Activated CD4-positive, alpha-beta T cell treated with anti-CD3 and anti-CD28 coated beads, Interleukin-2, amount 50 U/mL, for 1 hour (primary cell): ENCODE measurements at regions not wholly inside any gene's neighbourhood (a gene's known extent, or its start where the extent isn't known, plus 50 kb on each side); places are given as distances from the start of the nearest gene placed in this dataset.
"Not testable (repeated sequence)": the region's sequence is repeated elsewhere in the genome, so short reads cannot be mapped to it uniquely, and the experiment has no call there.

ENCODE experiments used
- DNase-seq: peaks from one replicate; pipeline ENCODE4 v3.0.0-alpha.2; 2020

DNA sequence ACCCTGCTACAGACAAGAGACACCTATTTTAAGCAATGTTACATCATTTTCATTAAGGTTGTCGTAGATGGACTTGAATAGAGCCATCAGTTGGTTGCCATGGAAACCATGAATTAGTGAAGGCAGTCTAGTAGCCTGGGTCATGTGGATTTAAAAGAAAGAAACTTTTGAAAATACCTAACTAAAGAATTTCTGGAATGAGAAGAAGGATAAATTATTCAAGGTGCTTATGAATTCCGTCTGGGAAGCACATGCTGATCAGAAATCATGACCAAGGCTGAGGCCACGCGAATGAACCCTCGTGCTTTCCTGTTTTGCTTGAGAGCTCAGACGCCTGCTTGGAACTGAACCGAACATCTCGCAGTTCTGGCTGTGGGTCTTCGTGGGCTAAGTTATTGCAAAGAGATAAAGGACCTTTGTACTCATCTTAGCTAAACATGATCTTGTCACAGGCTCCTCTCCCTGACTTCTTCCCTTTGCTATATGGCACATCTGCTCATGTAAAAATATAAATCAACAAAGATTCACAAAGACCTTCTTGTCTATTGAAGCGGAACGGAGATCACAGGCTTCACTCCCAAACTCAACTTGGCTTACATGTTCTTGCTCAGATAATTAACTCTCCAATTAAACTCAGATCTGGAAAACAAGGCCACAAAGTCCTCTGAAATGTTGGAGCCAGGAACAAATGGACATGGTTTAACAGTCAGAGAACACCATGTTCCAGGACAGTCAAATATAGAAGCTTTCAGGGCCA lies 140.2 kb downstream of the NUFIP1 start:
- no peak for DNase-seq

DNA sequence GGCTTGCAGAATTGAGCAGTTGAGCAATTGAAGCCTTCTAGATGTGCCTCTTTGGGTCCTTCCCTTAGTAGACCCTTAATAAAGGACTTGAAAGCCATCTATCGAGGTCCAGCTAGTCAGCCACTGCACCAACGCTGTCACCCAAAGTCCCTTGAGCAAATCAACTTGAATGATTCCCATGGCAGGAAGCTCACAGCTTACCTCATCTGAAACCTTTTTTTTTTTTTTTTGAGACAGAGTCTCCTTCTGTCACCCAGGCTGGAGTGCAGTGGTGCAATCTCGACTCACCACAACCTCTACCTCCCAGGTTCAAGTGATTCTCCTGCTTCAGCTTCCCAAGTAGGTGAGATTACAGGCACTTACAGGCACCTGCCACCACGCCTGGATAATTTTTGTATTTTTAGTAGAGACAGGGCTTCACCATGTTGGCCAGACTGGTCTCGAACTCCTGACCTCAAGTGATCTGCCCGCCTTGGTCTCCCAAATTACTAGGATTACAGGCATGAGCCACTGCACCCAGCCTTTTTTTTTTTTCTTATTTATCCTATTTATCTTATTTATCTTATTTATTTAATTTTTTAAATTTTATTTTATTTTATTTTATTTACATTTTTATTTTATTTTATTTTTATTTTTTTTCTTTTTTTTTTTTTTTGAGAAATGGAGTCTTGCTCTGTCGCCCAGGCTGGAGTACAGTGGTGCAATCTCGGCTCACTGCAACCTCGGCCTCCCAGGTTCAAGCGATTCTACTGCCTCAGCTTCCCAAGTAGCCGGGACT lies 143.8 kb downstream of the NUFIP1 start:
- DNase-seq, result not testable (repeated sequence)

DNA sequence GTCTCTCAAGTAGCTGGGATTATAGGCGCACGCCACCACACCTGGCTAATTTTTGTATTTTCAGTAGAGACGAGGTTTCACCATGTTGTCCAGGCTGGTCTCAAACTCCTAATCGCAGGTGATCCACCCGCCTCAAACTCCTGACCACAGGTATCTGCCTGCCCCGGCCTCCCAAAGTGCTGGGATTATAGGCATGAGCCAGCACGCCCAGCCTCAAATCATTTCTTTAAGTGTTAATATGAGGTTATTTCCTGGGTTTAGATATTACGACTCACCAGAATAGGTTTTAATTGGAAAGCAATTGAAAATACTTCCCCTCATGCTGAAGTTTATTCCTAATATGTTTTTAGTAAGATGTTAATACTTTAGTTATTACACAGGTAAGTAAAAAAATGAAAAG lies 144.5 kb downstream of the NUFIP1 start:
- DNase-seq, result no peak

DNA sequence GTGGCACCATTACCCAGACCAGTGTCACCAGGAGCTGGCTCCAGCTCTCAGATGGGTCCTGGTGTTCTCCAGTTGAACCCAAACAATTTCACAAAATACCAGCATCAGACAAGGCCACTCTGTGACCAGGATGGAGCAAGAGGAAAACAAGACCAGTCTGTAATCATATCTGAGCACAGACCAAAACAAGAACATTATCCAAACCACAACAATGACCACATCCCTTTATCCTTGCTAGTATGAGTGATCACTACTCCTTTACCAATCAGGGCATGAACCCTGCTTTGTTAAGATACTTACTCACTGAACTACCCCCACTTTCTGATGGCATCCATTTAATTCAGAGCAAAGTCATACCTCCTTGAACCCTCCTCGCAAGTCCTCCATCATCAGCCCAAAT lies 145.9 kb downstream of the NUFIP1 start:
- DNase-seq, result no peak

DNA sequence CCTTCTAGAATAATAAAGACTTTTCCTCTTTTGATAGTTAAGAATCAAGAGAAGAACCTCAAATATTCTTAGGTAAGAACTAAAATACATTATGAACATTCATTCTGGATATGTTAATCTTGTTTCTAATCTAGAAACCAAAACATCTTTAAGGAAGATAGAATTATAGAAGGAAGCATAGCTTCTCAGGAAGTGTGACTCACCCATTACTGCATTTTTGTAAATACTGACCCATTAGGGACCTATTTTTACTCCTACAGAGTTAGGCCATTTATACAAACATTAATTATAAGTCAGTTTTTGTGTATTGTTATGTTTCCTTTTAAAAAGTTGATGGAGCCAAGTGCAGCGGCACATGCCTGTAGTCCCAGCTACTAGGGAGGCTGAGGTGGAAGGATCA lies 147.1 kb downstream of the NUFIP1 start:
- no peak for DNase-seq

DNA sequence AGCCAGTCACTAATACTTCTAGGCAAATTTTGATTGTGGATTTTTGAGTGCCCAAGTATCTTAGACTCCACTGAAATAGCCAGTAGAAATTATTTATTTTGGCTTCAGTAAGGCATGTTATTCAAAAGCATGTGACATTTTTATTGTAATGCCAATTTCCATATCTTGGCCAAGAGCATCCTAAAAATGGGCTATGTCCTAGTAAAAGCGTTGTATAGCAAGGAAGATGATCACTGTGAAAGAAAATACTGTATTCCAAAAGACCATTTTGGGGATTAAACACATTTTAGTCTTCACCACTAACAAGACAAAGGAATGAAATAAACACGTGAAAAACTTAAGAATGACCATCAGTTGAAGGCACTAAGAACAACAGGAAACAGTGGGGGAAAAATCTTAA lies 149.1 kb downstream of the NUFIP1 start:
- DNase-seq, result no peak

DNA sequence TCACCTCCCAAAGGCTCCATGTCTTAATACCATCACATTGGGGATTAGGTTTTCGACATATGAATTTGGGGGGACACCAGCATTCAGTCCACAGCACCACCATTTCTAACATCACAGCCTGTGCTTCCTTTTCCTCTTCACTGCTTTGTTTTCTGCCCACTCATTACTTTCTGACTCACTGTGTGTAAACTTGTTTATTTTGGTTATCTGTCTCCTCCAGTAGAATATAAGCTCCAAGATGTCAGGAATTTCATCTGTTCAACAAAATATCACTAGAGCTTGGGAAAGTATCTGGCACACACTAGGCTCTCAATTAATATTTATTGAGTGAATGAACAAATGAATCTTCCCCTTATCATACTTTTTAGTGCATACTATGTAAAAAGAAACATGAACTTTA lies 152.0 kb downstream of the NUFIP1 start:
- DNase-seq, result no peak

DNA sequence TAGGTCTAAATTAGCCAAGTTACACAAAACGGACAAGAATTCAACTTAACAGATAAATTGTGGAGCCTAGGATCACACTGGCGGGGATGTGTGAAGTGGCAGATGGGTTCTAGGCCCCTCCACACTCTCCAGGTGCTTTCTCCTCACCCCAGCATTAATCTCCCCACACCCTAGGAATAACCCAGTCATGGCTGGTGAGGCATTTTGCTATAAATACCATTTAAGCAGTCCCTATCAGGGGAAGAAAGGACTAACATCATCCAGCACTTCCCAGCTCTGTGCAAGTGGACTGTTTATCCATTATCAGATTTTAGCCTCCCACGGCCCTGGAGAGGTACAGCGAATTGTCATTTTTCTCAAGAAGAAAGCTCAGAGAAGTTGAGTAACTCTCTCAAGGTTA lies 154.9 kb downstream of the NUFIP1 start:
- no peak for DNase-seq

DNA sequence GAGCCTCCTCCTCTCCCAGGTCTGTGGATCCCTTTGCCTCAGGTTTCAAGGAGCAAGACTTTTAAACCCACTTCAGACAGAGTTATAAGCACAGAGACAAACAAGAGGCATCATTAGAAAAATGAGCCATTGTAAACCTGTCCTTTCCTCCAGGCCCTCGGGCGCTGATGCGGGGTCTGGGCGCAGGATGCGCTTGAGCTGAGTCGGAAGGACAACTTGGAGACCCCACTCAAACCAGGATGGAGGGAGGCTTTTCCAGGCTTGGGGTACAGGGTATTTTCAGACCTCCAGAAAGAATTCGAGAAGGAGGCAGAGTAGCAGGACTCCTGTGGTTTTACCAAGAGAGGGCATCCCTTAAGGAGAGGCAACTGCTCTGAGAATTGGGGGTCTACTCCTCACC lies 155.6 kb downstream of the NUFIP1 start:
- no peak for DNase-seq

DNA sequence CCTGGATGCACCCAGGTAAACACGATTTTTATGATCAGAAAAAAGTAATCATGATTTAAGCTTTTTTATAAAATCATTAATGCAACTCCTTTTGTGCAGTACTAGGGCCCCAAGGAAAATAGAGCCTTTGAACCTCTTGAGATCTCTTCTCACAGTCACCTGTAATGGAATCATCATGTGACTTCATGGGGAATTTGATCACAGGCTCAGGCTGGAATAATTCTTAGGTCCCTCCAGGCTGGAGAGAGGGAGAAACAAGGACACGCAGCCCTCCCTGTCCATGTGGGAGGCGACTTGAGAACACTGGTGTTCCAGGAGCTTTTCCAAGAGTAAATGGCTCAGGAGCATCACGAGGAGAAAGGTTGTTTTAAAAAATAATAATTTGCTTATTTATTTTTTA lies 156.1 kb downstream of the NUFIP1 start:
- DNase-seq, result no peak

DNA sequence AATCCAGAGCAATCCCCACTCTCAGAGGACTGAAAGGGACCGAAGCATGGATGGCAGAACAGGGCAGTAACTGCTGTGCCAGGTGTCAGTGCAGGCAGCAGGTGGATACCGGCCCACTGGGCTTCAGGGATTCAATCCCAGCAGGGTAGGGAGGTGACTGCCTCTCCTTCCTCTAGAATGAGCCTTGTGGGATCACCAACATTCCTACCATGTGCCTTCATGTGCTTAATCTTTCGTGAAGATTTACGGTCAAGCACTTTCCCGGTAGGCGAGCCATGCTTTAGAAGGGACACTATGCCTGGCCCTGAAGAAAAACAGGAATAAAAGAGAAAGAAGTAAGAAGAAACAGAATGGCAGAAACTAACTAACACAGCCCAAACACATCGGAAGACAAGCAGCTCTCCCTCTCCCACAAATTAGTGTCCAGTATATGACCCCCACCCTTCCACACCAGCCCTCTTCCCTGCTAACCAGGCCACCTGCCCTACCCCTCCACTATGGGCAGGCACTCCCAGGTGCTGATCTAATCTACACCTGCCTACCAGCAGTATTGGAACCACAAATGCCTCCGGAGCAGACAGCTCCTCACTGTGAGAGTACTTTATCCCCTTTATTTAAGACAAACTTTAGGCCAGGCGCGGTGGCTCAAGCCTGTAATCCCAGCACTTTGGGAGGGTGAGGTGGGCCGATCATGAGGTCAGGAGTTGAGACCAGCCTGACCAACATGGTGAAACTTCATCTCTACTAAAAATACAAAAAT lies 162.5 kb downstream of the NUFIP1 start:
- DNase-seq, result no peak

DNA sequence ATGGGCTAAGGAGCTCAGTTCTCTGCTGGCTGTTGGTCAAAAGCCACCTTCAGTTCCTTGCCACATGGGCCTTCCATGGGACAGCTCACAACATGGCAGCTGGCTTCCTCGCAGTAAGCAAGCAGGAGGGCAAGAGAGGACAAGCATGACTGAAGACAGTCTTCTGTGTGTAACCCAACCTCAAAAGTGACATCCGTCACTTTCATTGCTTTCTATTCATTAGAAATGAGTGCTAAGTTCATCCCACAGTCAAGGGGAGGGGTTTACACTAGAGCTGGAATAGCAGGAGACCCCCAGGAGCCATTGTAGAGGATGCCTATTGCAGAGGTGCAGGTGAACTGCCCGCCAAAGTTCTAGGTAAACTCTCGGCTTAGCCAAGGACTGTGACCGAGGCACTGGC lies 163.3 kb downstream of the NUFIP1 start:
- DNase-seq, result no peak

DNA sequence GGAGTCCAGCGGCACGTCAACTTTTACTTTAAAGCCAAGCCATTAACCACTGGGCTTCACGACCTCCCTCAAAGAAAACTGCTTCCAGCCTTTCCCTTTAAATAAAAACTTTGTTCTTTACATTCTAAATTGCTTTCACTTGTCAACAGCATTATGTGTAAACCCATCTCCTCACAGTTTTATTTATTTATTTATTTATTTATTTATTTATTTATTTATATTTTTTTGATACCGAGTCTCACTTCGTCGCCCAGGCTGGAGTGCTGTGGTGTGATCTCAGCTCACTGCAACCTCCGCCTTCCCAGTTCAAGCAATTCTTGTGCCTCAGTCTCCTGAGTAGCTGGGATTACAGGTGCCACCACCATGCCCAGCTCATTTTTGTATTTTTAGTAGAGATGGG lies 165.7 kb downstream of the NUFIP1 start:
- DNase-seq, result not testable (repeated sequence)

DNA sequence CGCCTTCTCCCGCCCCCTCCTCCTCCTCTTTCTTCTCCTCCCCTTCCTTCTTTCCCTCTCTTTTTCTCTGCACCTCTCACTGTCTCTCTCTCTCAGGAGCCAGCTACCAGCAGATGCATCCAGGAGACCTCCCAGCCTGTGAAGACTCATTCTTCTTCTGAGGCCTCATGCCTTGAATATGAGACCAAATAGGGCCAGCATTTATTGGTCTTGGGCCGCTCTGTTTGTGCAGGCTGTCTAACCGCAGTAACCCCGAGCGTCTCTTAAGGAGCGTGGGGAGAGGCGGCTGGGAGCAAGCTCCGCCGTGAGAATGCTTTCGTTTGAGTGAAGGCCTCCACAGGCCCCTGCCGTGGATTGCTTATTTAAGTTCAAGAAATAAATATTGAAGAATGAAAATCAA lies 167.0 kb downstream of the NUFIP1 start:
- no peak for DNase-seq

DNA sequence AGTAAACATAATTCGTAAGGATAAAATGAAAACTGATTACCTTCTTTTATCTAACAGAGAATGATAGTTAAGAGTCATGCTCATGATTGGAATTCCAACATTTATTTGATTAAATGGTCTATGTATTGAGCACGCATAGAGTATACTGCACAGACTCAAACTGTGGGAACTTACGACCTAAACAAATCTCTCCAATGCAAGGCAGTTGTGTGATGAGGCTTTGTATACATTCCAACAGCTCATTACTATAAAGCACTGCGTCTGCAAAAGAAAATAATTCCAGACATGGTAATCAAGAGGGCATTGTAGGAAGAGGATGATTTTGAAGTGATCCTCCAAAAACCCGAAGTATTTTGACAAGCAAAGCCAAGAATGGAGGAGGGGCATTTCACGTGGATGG lies 169.5 kb downstream of the NUFIP1 start:
- no peak for DNase-seq

DNA sequence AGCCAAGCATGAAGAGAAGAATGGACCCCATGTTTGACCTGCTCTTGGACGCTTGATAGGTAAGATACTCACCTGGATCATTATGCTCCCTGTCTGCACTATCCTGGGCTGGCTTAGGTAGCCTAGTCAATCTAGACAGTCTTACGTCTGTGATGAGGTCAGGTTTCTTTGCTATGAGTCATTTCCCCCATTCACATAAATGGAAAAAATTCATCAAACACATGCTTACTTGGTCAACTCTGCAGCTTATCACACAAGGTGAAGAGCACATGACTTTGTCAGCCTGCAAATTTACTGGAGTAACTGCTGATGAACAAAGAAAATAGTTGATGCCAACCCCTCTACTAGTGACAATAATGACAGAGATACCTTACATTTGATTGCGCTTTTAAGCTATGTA lies 170.0 kb downstream of the NUFIP1 start:
- DNase-seq, result no peak

DNA sequence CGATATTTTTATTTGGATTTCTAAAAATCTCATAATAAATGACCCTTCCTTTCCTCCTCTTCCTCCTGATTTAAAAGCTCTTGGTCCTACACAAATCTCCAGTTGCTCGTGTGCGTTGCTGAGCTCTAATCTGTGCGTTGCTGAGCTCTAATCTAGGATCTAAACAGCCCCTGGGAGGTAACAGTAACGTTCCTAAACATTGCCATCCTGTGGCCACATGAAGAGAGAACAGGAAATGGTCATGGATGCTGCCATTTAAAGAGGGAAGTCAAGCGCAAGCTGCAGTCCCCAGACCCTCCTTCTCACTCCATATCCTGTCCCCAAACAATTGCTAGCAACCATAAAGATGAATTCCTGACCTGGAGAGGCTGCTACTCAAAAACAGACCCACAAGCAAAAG lies 170.8 kb downstream of the NUFIP1 start:
- no peak for DNase-seq

DNA sequence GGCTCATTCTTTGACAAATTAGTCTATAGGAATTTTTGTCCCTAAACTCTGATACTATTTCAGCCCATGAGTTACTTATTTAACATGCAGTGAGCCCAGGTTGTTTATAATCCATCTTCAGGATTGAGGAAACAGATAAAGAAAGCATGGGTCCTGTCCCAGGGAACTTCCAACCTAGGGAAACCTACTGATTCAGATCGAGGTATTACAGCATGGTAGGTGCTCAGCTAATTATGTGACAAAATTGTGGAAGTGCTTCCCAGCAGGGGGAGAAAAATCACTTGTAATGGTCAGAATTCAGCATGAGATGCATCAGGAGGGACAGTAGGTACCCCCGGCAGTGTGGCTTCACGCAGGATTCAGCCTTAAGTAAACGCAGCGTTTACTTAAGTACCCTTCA lies 171.3 kb downstream of the NUFIP1 start:
- DNase-seq, result no peak

DNA sequence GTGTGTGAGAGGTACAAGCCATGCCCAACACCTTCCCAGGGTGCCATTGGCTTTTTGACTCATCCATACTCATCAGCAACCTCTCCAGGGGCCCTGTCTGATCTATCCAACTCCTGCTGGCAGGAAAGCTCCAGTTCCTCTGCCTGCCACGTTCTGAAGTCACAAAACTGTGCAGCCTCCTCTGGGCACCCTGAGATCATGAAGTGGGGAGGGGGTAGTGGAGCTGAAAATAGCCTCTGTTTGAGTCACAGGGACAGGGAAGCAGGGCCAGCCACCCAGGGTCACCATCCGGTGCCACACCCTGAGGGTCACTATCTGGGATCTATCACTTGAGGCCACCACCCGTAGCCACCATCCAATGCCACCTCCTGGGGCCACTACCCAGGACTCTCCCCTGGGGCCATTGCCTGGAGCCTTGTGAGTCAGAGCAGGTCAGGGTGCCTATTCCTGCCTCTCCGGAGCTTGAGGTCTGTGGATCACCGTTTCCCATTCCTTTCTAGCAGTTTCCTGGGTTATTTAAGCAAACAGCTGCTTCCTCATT lies 172.1 kb downstream of the NUFIP1 start:
- DNase-seq, result no peak

DNA sequence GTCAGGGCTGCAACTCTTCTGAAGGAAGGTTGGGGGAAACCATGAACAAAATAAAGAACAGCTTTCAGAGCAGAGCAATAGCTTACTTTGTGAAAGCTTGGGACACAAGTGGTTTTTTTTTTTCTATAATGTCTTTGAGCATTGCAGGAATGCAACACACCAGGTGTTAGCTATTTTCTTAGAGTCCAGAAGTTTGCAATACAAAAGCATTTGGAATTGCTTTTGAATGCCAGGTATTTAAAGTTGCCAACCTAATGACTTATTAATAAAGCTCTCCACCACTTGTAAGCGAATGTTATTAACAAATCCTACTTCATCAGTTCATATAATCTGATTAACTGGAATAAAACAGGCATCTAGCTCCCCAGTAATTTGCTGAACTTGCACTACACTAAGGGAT lies 172.6 kb downstream of the NUFIP1 start:
- no peak for DNase-seq

DNA sequence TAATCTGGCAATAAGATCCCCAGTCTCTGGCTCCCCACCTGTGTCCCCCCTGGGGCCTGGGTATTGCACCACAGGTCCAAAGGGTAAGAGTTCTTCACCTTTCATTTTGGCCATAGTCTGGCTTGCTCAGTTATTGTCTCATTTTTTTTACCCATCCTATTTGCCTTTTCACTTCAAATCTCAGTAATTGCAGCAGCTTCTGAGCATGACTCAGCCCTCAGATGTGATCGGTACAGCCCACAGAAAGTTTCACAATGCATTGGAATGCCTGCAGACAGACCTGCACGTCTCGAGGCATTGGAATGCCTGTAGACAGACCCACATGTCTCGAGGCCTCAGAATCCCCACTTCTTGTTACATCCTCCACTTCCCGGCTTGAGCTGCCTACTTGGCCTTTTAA lies 173.6 kb downstream of the NUFIP1 start:
- DNase-seq, result no peak

DNA sequence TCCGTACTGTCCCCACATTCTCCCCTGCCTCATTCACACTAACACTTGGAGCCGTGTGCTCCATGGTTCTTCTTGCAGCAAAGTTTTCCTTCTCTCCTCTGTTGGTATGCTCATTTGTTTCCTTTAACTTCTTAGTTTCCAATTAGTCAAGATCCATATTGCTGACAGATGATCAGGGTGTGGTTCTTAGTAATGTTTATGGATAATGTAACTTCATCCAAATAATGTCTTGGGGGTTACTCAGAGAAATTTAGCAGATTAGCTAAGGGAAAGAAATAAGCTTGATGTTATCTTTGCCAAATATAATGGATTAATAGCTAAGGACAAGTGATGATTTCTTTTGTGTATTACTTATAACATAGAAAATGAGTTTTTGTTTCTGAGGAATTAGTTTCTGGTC lies 174.4 kb downstream of the NUFIP1 start:
- no peak for DNase-seq

DNA sequence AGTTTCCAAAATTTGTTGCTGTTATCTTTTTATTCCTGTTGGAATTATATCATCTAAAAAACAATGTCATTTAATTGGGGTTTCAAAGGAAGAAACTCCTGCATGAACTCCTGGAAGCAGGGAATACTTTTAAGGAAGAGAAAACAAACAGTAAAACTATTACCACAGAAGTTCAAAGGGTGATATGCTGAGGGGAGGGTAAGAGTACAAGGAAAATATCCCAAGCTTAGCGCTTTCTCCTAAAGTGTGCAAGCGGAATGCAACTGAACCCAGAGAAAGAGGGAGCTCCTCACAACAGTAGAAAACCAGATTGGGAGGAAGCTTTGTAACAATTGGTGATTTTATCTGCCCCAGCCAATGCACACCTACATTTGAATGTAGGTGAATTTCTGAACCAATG lies 175.1 kb downstream of the NUFIP1 start:
- DNase-seq, result no peak

DNA sequence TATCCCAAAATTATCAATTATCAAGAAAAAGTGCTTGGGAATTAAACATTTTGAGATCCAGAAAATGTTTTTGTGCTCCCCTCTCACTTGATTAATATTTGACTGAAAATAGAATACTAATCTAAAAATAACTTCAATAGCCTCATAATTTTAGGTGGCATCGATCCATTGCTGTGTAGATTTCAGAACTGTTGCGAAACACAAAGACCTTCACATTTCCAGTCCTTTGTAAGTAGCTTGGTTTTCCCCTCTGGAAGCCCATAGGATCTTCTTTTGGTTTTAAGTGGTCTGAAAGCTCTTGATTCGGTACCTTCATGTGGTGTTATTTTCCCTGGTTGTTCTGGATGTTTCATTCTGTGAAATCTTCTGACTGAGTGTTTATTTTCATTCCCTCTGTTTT lies 176.5 kb downstream of the NUFIP1 start:
- no peak for DNase-seq
